Choroid plexus epithelial cell (primary cell): ENCODE measurements at regions not wholly inside any gene's neighbourhood (a gene's known extent, or its start where the extent isn't known, plus 50 kb on each side); places are given as distances from the start of the nearest gene placed in this dataset.

Experiments used
- DNase-seq: peaks from one replicate; pipeline ENCODE4 v3.0.0-alpha.2; 2010; ENCODE audit warnings: low read depth
- H3K4me3 ChIP-seq: 2 replicates; pipeline ENCODE4 v1.5.1; 2011; ENCODE audit warnings: low read depth, mild to moderate bottlenecking, control low read depth, low read length, moderate library complexity
- TF ChIP-seq, protein P1 (sequence below): conservative IDR thresholded peaks from 2 replicates; pipeline ENCODE4 v1.5.1; 2011; ENCODE audit warnings: low read depth, mild to moderate bottlenecking, control low read depth, inconsistent platforms, low read length, moderate library complexity

DNA sequence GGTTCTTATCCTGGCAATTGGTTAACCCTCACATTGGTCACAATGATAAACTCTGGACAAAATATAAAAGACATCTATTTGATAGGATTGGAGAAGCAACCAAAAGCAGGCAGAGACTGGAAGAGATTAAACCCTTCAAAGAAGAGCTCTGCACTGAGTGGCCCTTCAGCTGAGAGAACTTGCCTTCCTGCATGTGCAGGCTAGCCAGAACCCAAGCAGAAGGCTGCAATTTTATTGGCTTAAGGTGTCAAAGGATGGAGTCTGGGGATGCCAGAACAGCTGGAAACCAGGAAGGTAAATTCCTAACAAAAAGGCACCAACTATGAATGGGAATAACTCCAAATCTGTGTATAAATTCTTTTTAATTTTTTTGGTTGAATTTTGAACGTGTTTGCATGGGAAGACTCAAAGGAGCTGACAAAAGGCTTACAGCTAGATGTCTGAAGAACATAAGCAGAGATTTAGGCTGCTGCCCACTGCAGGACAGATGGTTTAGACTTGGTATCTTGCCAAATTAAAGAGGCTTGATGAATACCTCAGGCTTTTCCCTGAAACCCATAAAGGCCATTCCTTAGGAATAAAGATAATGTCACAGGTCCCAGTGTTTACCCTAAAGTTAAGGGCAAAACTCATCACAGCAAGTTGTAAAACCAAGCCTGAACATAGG, 66.3 kb downstream of the NR2F1 start:
- peak; percentile 8 for DNase-seq
- TF ChIP-seq, protein P1, sequence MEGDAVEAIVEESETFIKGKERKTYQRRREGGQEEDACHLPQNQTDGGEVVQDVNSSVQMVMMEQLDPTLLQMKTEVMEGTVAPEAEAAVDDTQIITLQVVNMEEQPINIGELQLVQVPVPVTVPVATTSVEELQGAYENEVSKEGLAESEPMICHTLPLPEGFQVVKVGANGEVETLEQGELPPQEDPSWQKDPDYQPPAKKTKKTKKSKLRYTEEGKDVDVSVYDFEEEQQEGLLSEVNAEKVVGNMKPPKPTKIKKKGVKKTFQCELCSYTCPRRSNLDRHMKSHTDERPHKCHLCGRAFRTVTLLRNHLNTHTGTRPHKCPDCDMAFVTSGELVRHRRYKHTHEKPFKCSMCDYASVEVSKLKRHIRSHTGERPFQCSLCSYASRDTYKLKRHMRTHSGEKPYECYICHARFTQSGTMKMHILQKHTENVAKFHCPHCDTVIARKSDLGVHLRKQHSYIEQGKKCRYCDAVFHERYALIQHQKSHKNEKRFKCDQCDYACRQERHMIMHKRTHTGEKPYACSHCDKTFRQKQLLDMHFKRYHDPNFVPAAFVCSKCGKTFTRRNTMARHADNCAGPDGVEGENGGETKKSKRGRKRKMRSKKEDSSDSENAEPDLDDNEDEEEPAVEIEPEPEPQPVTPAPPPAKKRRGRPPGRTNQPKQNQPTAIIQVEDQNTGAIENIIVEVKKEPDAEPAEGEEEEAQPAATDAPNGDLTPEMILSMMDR, result no peak
- no peak overlapping the region for H3K4me3 ChIP-seq

DNA sequence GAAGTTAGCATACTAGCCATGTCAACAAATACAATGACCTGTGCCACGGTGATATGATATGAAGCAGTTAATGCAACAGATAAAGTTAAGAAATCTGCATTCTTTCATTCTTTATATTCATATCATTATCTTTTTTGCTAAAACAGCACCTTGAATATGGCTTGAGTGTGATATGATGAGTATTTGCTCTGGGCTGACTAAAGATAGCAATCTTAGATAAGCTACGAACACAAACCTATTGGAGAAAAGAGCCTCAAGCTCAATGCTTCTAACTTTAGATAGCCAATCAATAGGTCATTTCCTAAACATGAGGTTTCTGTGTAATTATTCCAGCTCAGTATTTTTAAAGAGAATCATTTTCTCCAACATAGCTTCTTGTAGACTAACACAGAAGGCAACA, 61.7 kb downstream of the NR2F1 start:
- TF ChIP-seq, protein P1, result no peak
- H3K4me3 ChIP-seq, result no peak overlapping the region
- no peak for DNase-seq
